Heart left ventricle (tissue), 13 donors: ENCODE measurements at regions not wholly inside any gene's neighbourhood (a gene's known extent, or its start where the extent isn't known, plus 50 kb on each side); places are given as distances from the start of the nearest gene placed in this dataset.

Experiments
- POLR2A ChIP-seq, 2 donors: fragments of 450-650 bp; IDR thresholded peaks; one replicate each; pipeline ENCODE4 v1.6.1; 2017; ENCODE audit warnings: antibody characterized with exemption in 2 of 2, mild to moderate bottlenecking in 2 of 2, moderate library complexity in 2 of 2
- TF ChIP-seq, protein P1 (sequence below), 12 donors: fragments of 200-600 bp; sonication (generic) in 4 of 12; IDR thresholded peaks; one replicate each; pipeline versions ENCODE4 v1.5.0 to v1.8.0; 2018 to 2022; ENCODE audit warnings: antibody characterized with exemption in 12 of 12, mild to moderate bottlenecking in 5 of 12
- donor health status: ischemic (EF 13 %, LVEDD 7.1; RV severe dilation, severe dysfunction).
- donor health status: DM: no; HTN: yes; CAD: no.
- donor health status: DM: no; HTN: no; CAD: no.
- donor health status: ischemic (EF 25% LVEDD 6.9; RV normal size, moderate dysfunction).
- donor health status: ischemic (EF 25% LVEDD 5.7; RV mildly dilated, moderate dysfunction).
- donor health status: ischemic (EF 35%, LVEDD 5.7; RV mildly dilated, moderate dysfunction).
- donor health status: nonischemic (EF 11% LVEDD 7.7; RV severe dilation, severe dysfunction).
- donor health status: DM: yes; HTN: yes; CAD: no.
- donor health status: PGD.
- donor health status: ischemic (EF 29% LVEDD 5.4; RV normal size, mild dysfunction).
- donor health status: nonischemic (EF 23%, LVEDD 6.1; RV moderate dilation, normal function).

- TF ChIP-seq, protein P1, sequence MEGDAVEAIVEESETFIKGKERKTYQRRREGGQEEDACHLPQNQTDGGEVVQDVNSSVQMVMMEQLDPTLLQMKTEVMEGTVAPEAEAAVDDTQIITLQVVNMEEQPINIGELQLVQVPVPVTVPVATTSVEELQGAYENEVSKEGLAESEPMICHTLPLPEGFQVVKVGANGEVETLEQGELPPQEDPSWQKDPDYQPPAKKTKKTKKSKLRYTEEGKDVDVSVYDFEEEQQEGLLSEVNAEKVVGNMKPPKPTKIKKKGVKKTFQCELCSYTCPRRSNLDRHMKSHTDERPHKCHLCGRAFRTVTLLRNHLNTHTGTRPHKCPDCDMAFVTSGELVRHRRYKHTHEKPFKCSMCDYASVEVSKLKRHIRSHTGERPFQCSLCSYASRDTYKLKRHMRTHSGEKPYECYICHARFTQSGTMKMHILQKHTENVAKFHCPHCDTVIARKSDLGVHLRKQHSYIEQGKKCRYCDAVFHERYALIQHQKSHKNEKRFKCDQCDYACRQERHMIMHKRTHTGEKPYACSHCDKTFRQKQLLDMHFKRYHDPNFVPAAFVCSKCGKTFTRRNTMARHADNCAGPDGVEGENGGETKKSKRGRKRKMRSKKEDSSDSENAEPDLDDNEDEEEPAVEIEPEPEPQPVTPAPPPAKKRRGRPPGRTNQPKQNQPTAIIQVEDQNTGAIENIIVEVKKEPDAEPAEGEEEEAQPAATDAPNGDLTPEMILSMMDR (IDR thresholded peaks at IDR 0.05) = no peak
- no peak for TF ChIP-seq POLR2A (IDR thresholded peaks at IDR 0.05)
Observed at GRCh38 chr11:111135778-111136570, 109.6 kb upstream of the POU2AF2 start.
